ENCODE measurements at regions not wholly inside any gene's neighbourhood (a gene's known extent, or its start where the extent isn't known, plus 50 kb on each side); places are given as distances from the start of the nearest gene placed in this dataset.

- Histone ChIP-seq H3K9ac (ENCODE audit: insufficient read depth in 1 of 2, low read length in 2 of 2) (no peak overlapping the region), H3K36me3 (ENCODE audit: control insufficient read depth in 4 of 4, insufficient read depth in 4 of 4, low read length in 4 of 4) (no peaks in the 10 kb centered on the region), H3K27ac (ENCODE audit: low read depth in 1 of 2, low read length in 1 of 2) (no peak overlapping the region), H3K27me3 (ENCODE audit: control insufficient read depth in 3 of 3, insufficient read depth in 3 of 3, low read length in 2 of 3) (no peaks in the 10 kb centered on the region), H3K4me3 (no peak overlapping the region), H3K9me3 (ENCODE audit: control insufficient read depth in 4 of 4, insufficient read depth in 3 of 4, low read length in 3 of 4) (no peaks in the 10 kb centered on the region), H3K4me1 (ENCODE audit: control insufficient read depth in 5 of 5, insufficient read depth in 5 of 5, low read length in 5 of 5) (peaks cover 0 to 6% (median 0%) of the 10 kb centered on the region in 5 donors)
- WGBS, 2 donors: 64 to 73% methylated on average over 5 of the region's 5 CpGs
- no peak for TF ChIP-seq CTCF (IDR thresholded peaks at IDR 0.05; ENCODE audit: control extremely low read depth, extremely low read depth)
- ATAC-seq (ENCODE audit: insufficient read depth, low FRiP score) (no peak), DNase-seq (no peak)
Observed at GRCh38 chr1:8267307-8267706, 50.6 kb upstream of the SLC45A1 start.

- Histone ChIP-seq H3K4me3 (no peak overlapping the region), H3K9me3 (ENCODE audit: control insufficient read depth in 4 of 4, insufficient read depth in 3 of 4, low read length in 3 of 4) (no peaks in the 10 kb centered on the region), H3K36me3 (ENCODE audit: control insufficient read depth in 4 of 4, insufficient read depth in 4 of 4, low read length in 4 of 4) (no peaks in the 10 kb centered on the region), H3K4me1 (ENCODE audit: control insufficient read depth in 5 of 5, insufficient read depth in 5 of 5, low read length in 5 of 5) (peaks cover 0 to 6% (median 0%) of the 10 kb centered on the region in 5 donors), H3K27me3 (ENCODE audit: control insufficient read depth in 3 of 3, insufficient read depth in 3 of 3, low read length in 2 of 3) (no peaks in the 10 kb centered on the region), H3K27ac (ENCODE audit: low read depth in 1 of 2, low read length in 1 of 2) (no peak overlapping the region), H3K9ac (ENCODE audit: insufficient read depth in 1 of 2, low read length in 2 of 2) (no peak overlapping the region)
- TF ChIP-seq CTCF (IDR thresholded peaks at IDR 0.05; ENCODE audit: control extremely low read depth, extremely low read depth): no peak
- peak in 1 of 3 donors; percentile 11 for DNase-seq
- ATAC-seq (ENCODE audit: insufficient read depth, low FRiP score): no peak
- WGBS, 2 donors: 51 to 58% methylated on average over 8 of the region's 8 CpGs
Observed at GRCh38 chr1:8266436-8267165, 51.3 kb upstream of the SLC45A1 start.

- no peak for TF ChIP-seq CTCF (IDR thresholded peaks at IDR 0.05; ENCODE audit: control extremely low read depth, extremely low read depth)
- no peak for ATAC-seq (ENCODE audit: insufficient read depth, low FRiP score)
- Histone ChIP-seq H3K27ac (ENCODE audit: low read depth in 1 of 2, low read length in 1 of 2) (no peak overlapping the region), H3K4me3 (no peak overlapping the region), H3K36me3 (ENCODE audit: control insufficient read depth in 4 of 4, insufficient read depth in 4 of 4, low read length in 4 of 4) (no peaks in the 10 kb centered on the region), H3K9me3 (ENCODE audit: control insufficient read depth in 4 of 4, insufficient read depth in 3 of 4, low read length in 3 of 4) (no peaks in the 10 kb centered on the region), H3K27me3 (ENCODE audit: control insufficient read depth in 3 of 3, insufficient read depth in 3 of 3, low read length in 2 of 3) (peaks cover 0 to 3% (median 0%) of the 10 kb centered on the region in 3 donors), H3K4me1 (ENCODE audit: control insufficient read depth in 5 of 5, insufficient read depth in 5 of 5, low read length in 5 of 5) (peaks cover 0 to 9% (median 5%) of the 10 kb centered on the region in 5 donors), H3K9ac (ENCODE audit: insufficient read depth in 1 of 2, low read length in 2 of 2) (no peak overlapping the region)
- no peak for DNase-seq
- 92% methylated on average over 4 of the region's 4 CpGs for WGBS, 2 donors
Observed at GRCh38 chr1:8263791-8264190, 54.1 kb upstream of the SLC45A1 start.

GRCh38 chr1:8261398-8261762 is 56.5 kb upstream of the SLC45A1 start:
- ATAC-seq (ENCODE audit: insufficient read depth, low FRiP score) (no peak), DNase-seq (no peak)
- 90 to 94% methylated on average over 1 of the region's 1 CpG for WGBS, 2 donors
- Histone ChIP-seq H3K4me1 (ENCODE audit: control insufficient read depth in 5 of 5, insufficient read depth in 5 of 5, low read length in 5 of 5) (peaks cover 0 to 7% (median 5%) of the 10 kb centered on the region in 5 donors), H3K27ac (ENCODE audit: low read depth in 1 of 2, low read length in 1 of 2) (no peak overlapping the region), H3K27me3 (ENCODE audit: control insufficient read depth in 3 of 3, insufficient read depth in 3 of 3, low read length in 2 of 3) (peaks cover 0 to 3% (median 0%) of the 10 kb centered on the region in 3 donors), H3K4me3 (no peak overlapping the region), H3K9ac (ENCODE audit: insufficient read depth in 1 of 2, low read length in 2 of 2) (no peak overlapping the region), H3K9me3 (ENCODE audit: control insufficient read depth in 4 of 4, insufficient read depth in 3 of 4, low read length in 3 of 4) (no peaks in the 10 kb centered on the region), H3K36me3 (ENCODE audit: control insufficient read depth in 4 of 4, insufficient read depth in 4 of 4, low read length in 4 of 4) (no peaks in the 10 kb centered on the region)
- TF ChIP-seq CTCF (IDR thresholded peaks at IDR 0.05; ENCODE audit: control extremely low read depth, extremely low read depth): no peak
